HEK293 (cell line): ENCODE measurements at regions not wholly inside any gene's neighbourhood (a gene's known extent, or its start where the extent isn't known, plus 50 kb on each side); places are given as distances from the start of the nearest gene placed in this dataset.

Experiments used
- CTCF ChIA-PET: fragments of 350-600 bp; formaldehyde crosslinking; extraction: SDS; loops from one replicate; lab custom pipeline; 2021; ENCODE audit warnings: antibody characterized with exemption; lab: Yijun Ruan, JAX
- POLR2A ChIA-PET: fragments of 300-600 bp; formaldehyde crosslinking; extraction: SDS; loops from one replicate; lab custom pipeline; 2020; ENCODE audit warnings: antibody characterized with exemption, inconsistent platforms; lab: Yijun Ruan, JAX
- H3K27ac ChIP-seq: fragments of 200-500 bp; sonication (Bioruptor generic); 2 replicates; pipeline ENCODE4 v1.5.1; 2014; ENCODE audit warnings: low read depth, low read length, control low read depth, inconsistent platforms; ENCODE audit errors: extremely low read depth
- H3K36me3 ChIP-seq, 2 experiments: fragments of 200-500 bp in 1 of 2; sonication (Bioruptor generic) in 1 of 2; 1 replicate in 1 of 2; 2 replicates in 1 of 2; pipeline ENCODE4 v1.5.1; 2014 to 2017; ENCODE audit warnings: inconsistent platforms in 2 of 2, low read length in 2 of 2; ENCODE audit not compliant: control insufficient read depth in 2 of 2, insufficient read depth in 1 of 2
- H3K4me1 ChIP-seq: fragments of 200-500 bp; sonication (Bioruptor generic); 2 replicates; pipeline ENCODE4 v1.5.1; 2014; ENCODE audit warnings: mild to moderate bottlenecking, low read length, inconsistent platforms; ENCODE audit not compliant: control insufficient read depth, insufficient read depth
- H3K4me3 ChIP-seq: 2 replicates; pipeline ENCODE4 v1.5.1; 2011; ENCODE audit warnings: low read depth, mild to moderate bottlenecking, control low read depth, low read length, moderate library complexity
- H3K9me3 ChIP-seq: fragments of 200-500 bp; sonication (Bioruptor generic); 2 replicates; pipeline ENCODE4 v1.5.1; 2014; ENCODE audit warnings: low read depth, low read length, inconsistent platforms; ENCODE audit not compliant: control insufficient read depth, insufficient read depth
- GLI2 ChIP-seq: fragments of 450-650 bp; formaldehyde crosslinking; IDR thresholded peaks from 2 replicates; pipeline ENCODE4; 2017; ENCODE audit warnings: missing biosample characterization, missing genetic modification characterization, low read depth, borderline replicate concordance
- KLF7 ChIP-seq: fragments of 450-650 bp; formaldehyde crosslinking; IDR thresholded peaks from 2 replicates; pipeline ENCODE4 v1.5.1; 2016; ENCODE audit warnings: missing biosample characterization, missing genetic modification characterization, borderline replicate concordance
- MYNN ChIP-seq: fragments of 450-650 bp; formaldehyde crosslinking; IDR thresholded peaks from 2 replicates; pipeline ENCODE4 v1.5.1; 2016; ENCODE audit warnings: missing biosample characterization, missing genetic modification characterization, borderline replicate concordance
- PBX3 ChIP-seq: sonication (generic); formaldehyde crosslinking; IDR thresholded peaks from 2 replicates; pipeline ENCODE4 v1.8.1; 2022; ENCODE audit warnings: mild to moderate bottlenecking, moderate library complexity, missing genetic modification reagents
- SALL2 ChIP-seq: fragments of 450-650 bp; formaldehyde crosslinking; IDR thresholded peaks from 2 replicates; pipeline ENCODE4 v1.5.0; 2017; ENCODE audit warnings: missing biosample characterization, mild to moderate bottlenecking, missing genetic modification characterization, borderline replicate concordance
- TRIM28 ChIP-seq: IDR thresholded peaks from 2 replicates; pipeline ENCODE4 v1.6.1; 2011; ENCODE audit warnings: low read length, control low read depth, borderline replicate concordance
- ZBTB7A ChIP-seq: fragments of 450-650 bp; formaldehyde crosslinking; IDR thresholded peaks from 2 replicates; pipeline ENCODE4 v1.5.1; 2016; ENCODE audit warnings: low read depth, missing biosample characterization, missing genetic modification characterization
- ZEB2 ChIP-seq: fragments of 450-650 bp; formaldehyde crosslinking; IDR thresholded peaks from 2 replicates; pipeline ENCODE4 v1.5.1; 2016; ENCODE audit warnings: missing biosample characterization, missing genetic modification characterization
- ZNF112 ChIP-seq: fragments of 450-650 bp; formaldehyde crosslinking; IDR thresholded peaks from 2 replicates; pipeline ENCODE4 v1.5.0; 2017; ENCODE audit warnings: missing biosample characterization, missing genetic modification characterization
- ZNF138 ChIP-seq: fragments of 450-650 bp; formaldehyde crosslinking; IDR thresholded peaks from 2 replicates; pipeline ENCODE4 v1.5.1; 2016; ENCODE audit warnings: missing biosample characterization, missing genetic modification characterization, borderline replicate concordance
- ZNF174 ChIP-seq: fragments of 450-650 bp; formaldehyde crosslinking; IDR thresholded peaks from 2 replicates; pipeline ENCODE4 v1.5.0; 2017; ENCODE audit warnings: missing biosample characterization, mild to moderate bottlenecking, missing genetic modification characterization
- ZNF2 ChIP-seq: fragments of 450-650 bp; formaldehyde crosslinking; IDR thresholded peaks from 2 replicates; pipeline ENCODE4 v1.5.1; 2016; ENCODE audit warnings: missing biosample characterization, missing genetic modification characterization
- ZNF23 ChIP-seq: fragments of 450-650 bp; formaldehyde crosslinking; IDR thresholded peaks from 2 replicates; pipeline ENCODE4 v1.5.1; 2016; ENCODE audit warnings: missing biosample characterization, missing genetic modification characterization, borderline replicate concordance
- ZNF24 ChIP-seq: fragments of 450-650 bp; formaldehyde crosslinking; IDR thresholded peaks from 2 replicates; pipeline ENCODE4 v1.5.1; 2016; ENCODE audit warnings: missing biosample characterization, missing genetic modification characterization
- ZNF26 ChIP-seq: fragments of 450-650 bp; formaldehyde crosslinking; IDR thresholded peaks from 2 replicates; pipeline ENCODE4 v1.5.1; 2016; ENCODE audit warnings: missing biosample characterization, missing genetic modification characterization
- ZNF398 ChIP-seq: fragments of 450-650 bp; formaldehyde crosslinking; IDR thresholded peaks from 2 replicates; pipeline ENCODE4 v1.5.1; 2017; ENCODE audit warnings: missing biosample characterization, missing genetic modification characterization
- ZNF449 ChIP-seq: fragments of 450-650 bp; formaldehyde crosslinking; IDR thresholded peaks from 2 replicates; pipeline ENCODE4 v1.5.1; 2017; ENCODE audit warnings: missing biosample characterization, mild to moderate bottlenecking, missing genetic modification characterization, moderate library complexity
- ZNF521 ChIP-seq: fragments of 450-650 bp; formaldehyde crosslinking; IDR thresholded peaks from 2 replicates; pipeline ENCODE4 v1.5.1; 2017; ENCODE audit warnings: missing biosample characterization, mild to moderate bottlenecking, missing genetic modification characterization
- ZNF624 ChIP-seq: fragments of 450-650 bp; formaldehyde crosslinking; IDR thresholded peaks from 2 replicates; pipeline ENCODE4 v1.5.1; 2017; ENCODE audit warnings: missing biosample characterization, missing genetic modification characterization
- ZNF629 ChIP-seq: fragments of 450-650 bp; formaldehyde crosslinking; IDR thresholded peaks from 2 replicates; pipeline ENCODE4 v1.5.1; 2017; ENCODE audit warnings: missing biosample characterization, missing genetic modification characterization
- ZNF768 ChIP-seq: fragments of 450-650 bp; formaldehyde crosslinking; IDR thresholded peaks from 2 replicates; pipeline ENCODE4 v1.5.1; 2018; ENCODE audit warnings: missing biosample characterization, mild to moderate bottlenecking, missing genetic modification characterization
- ZNF777 ChIP-seq: fragments of 450-650 bp; formaldehyde crosslinking; IDR thresholded peaks from 2 replicates; pipeline ENCODE4 v1.5.1; 2017; ENCODE audit warnings: missing biosample characterization, missing genetic modification characterization, borderline replicate concordance
- ZNF837 ChIP-seq: fragments of 450-650 bp; formaldehyde crosslinking; IDR thresholded peaks from 2 replicates; pipeline ENCODE4 v1.5.1; 2016; ENCODE audit warnings: missing biosample characterization, missing genetic modification characterization

GRCh38 chr9:34823778-34824177 lies 113.8 kb upstream of the CCL21 start:
- H3K36me3 ChIP-seq = no peaks in the 10 kb centered on the region
- CTCF ChIA-PET = interaction anchor here (1.2 kb wide), 1 partner anchor 76 kb away, joined by 3 read pairs; no protein-coding TSS in a partner anchor
- no peaks in the 10 kb centered on the region for H3K9me3 ChIP-seq
- H3K27ac ChIP-seq = no peak overlapping the region
- no peak overlapping the region for H3K4me3 ChIP-seq
- TF ChIP-seq SALL2 (tag by site-specific recombination) (no peak), GLI2 (tag by site-specific recombination) (no peak), ZNF768 (tag by site-specific recombination) (no peak), ZEB2 (tag by site-specific recombination) (no peak), ZNF624 (tag by site-specific recombination) (no peak)
- POLR2A ChIA-PET = no interaction called here
- H3K4me1 ChIP-seq = no peaks in the 10 kb centered on the region

- CTCF ChIA-PET = no interaction called here
Observed at GRCh38 chr9:34810187-34810524, 100.2 kb upstream of the CCL21 start.

More at GRCh38 chr9:34810187-34810524, 100.2 kb upstream of the CCL21 start:
- H3K36me3 ChIP-seq = no peaks in the 10 kb centered on the region
- no peaks in the 10 kb centered on the region for H3K4me1 ChIP-seq
- POLR2A ChIA-PET = no interaction called here
- no peak overlapping the region for H3K27ac ChIP-seq
- no peaks in the 10 kb centered on the region for H3K9me3 ChIP-seq
- TF ChIP-seq TRIM28 (no peak), MYNN (no peak), ZNF398 (no peak), ZNF629 (tag by site-specific recombination) (no peak), ZNF777 (no peak), GLI2 (tag by site-specific recombination) (no peak), PBX3 (CRISPR knock-in tag) (no peak), KLF7 (tag by site-specific recombination) (no peak), ZNF112 (tag by site-specific recombination) (no peak), ZNF138 (no peak), ZNF174 (tag by site-specific recombination) (no peak), ZNF521 (tag by site-specific recombination) (no peak), ZNF26 (tag by site-specific recombination) (no peak), ZNF24 (tag by site-specific recombination) (no peak), ZNF837 (tag by site-specific recombination) (no peak), SALL2 (tag by site-specific recombination) (no peak), ZNF449 (tag by site-specific recombination) (no peak), ZBTB7A (no peak), ZNF2 (tag by site-specific recombination) (no peak), ZNF23 (tag by site-specific recombination) (no peak)
- H3K4me3 ChIP-seq = no peak overlapping the region
